ENCODE measurements at regions not wholly inside any gene's neighbourhood (a gene's known extent, or its start where the extent isn't known, plus 50 kb on each side); places are given as distances from the start of the nearest gene placed in this dataset.

- TF ChIP-seq, protein P1, sequence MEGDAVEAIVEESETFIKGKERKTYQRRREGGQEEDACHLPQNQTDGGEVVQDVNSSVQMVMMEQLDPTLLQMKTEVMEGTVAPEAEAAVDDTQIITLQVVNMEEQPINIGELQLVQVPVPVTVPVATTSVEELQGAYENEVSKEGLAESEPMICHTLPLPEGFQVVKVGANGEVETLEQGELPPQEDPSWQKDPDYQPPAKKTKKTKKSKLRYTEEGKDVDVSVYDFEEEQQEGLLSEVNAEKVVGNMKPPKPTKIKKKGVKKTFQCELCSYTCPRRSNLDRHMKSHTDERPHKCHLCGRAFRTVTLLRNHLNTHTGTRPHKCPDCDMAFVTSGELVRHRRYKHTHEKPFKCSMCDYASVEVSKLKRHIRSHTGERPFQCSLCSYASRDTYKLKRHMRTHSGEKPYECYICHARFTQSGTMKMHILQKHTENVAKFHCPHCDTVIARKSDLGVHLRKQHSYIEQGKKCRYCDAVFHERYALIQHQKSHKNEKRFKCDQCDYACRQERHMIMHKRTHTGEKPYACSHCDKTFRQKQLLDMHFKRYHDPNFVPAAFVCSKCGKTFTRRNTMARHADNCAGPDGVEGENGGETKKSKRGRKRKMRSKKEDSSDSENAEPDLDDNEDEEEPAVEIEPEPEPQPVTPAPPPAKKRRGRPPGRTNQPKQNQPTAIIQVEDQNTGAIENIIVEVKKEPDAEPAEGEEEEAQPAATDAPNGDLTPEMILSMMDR (IDR thresholded peaks at IDR 0.05) = no peak
- TF ChIP-seq POLR2AphosphoS5 (IDR thresholded peaks at IDR 0.05) (no peak), EP300 (IDR thresholded peaks at IDR 0.05) (no peak)
These were observed 338.0 kb upstream of the FLRT2 start for GRCh38 chr14:85191986-85192385.
